Prostate gland (tissue), 2 donors: ENCODE measurements at regions not wholly inside any gene's neighbourhood (a gene's known extent, or its start where the extent isn't known, plus 50 kb on each side); places are given as distances from the start of the nearest gene placed in this dataset.

Experiments
- DNase-seq: peaks from one replicate; pipeline ENCODE4 v3.0.0-alpha.2; 2019; ENCODE audit warnings: low spot score
- H3K27ac ChIP-seq, 2 donors: fragments of 200-600 bp; sonication (generic); 2 replicates each; pipeline ENCODE4 v1.5.1; 2017 to 2019
- H3K27me3 ChIP-seq: fragments of 200-600 bp; sonication (generic); replicated peaks from 2 replicates; pipeline ENCODE4 v1.5.1; 2019; ENCODE audit not compliant: insufficient read depth
- H3K36me3 ChIP-seq, 2 donors: fragments of 200-600 bp; sonication (generic); 1 replicate in 1 of 2; 2 replicates in 1 of 2; pipeline versions ENCODE4 v1.5.1 to v1.8.1; 2017 to 2019
- H3K4me1 ChIP-seq: fragments of 200-600 bp; sonication (generic); replicated peaks from 2 replicates; pipeline ENCODE4 v1.5.1; 2019
- H3K4me3 ChIP-seq, 2 donors: fragments of 200-600 bp; sonication (generic); 2 replicates each; pipeline ENCODE4 v1.5.1; 2017 to 2019
- H3K9me3 ChIP-seq: fragments of 200-600 bp; sonication (generic); 2 replicates; pipeline ENCODE4 v1.5.1; 2017
- CTCF ChIP-seq, 4 experiments: fragments of 200-600 bp in 2 of 4; fragments of 450-650 bp in 2 of 4; sonication (generic) in 2 of 4; IDR thresholded peaks; 1 replicate in 3 of 4; 2 replicates in 1 of 4; pipeline ENCODE4 v1.5.1; 2016 to 2019; ENCODE audit warnings: antibody characterized with exemption in 4 of 4, mild to moderate bottlenecking in 2 of 4, moderate library complexity in 2 of 4
- POLR2A ChIP-seq: fragments of 450-650 bp; IDR thresholded peaks from one replicate; pipeline ENCODE4 v1.6.1; 2016; ENCODE audit warnings: antibody characterized with exemption, mild to moderate bottlenecking
- POLR2AphosphoS5 ChIP-seq: sonication (generic); formaldehyde crosslinking; IDR thresholded peaks from one replicate; pipeline ENCODE4 v1.6.1; 2017; ENCODE audit warnings: antibody characterized with exemption
- WGBS: methylation state at CpG from one replicate; pipeline ENCODE4 v1.1.5; 2018; 5-methylcytosine and 5-hydroxymethylcytosine counted together
- intact Hi-C: fragments of 100-400 bp; cut with DNase I; formaldehyde crosslinking; loops from one replicate; pipeline ENCODE4 v1.14.2; 2022

- intact Hi-C loops = no loop called here
- Histone ChIP-seq H3K27ac (peak overlapping the region in 1 of 2 donors; percentile 33), H3K4me3 (no peak overlapping the region), H3K9me3 (no peaks in the 10 kb centered on the region), H3K36me3 (no peaks in the 10 kb centered on the region), H3K27me3 (no peaks in the 10 kb centered on the region), H3K4me1 (peaks cover 15% of the 10 kb centered on the region)
- WGBS = 58% methylated on average over 3 of the region's 3 CpGs
- no peak for TF ChIP-seq CTCF (IDR thresholded peaks at IDR 0.05)
- TF ChIP-seq POLR2A = no peak
- no peak for TF ChIP-seq POLR2AphosphoS5
- no peak for DNase-seq
Observed at GRCh38 chr5:68418680-68419079, 203.1 kb downstream of the PIK3R1 start.

- TF ChIP-seq POLR2AphosphoS5 (no peak), CTCF (IDR thresholded peaks at IDR 0.05) (no peak), POLR2A (no peak)
- Histone ChIP-seq H3K36me3 (no peaks in the 10 kb centered on the region), H3K4me1 (peaks cover 15% of the 10 kb centered on the region), H3K4me3 (no peak overlapping the region), H3K9me3 (no peaks in the 10 kb centered on the region), H3K27ac (peak overlapping the region in 1 of 2 donors; percentile 33), H3K27me3 (no peaks in the 10 kb centered on the region)
- no peak for DNase-seq
- intact Hi-C loops = no loop called here
- 68% methylated on average over 4 of the region's 4 CpGs for WGBS
Observed at GRCh38 chr5:68419081-68419636, 203.6 kb downstream of the PIK3R1 start.

- Histone ChIP-seq H3K36me3 (no peaks in the 10 kb centered on the region), H3K4me1 (peaks cover 15% of the 10 kb centered on the region), H3K27ac (no peak overlapping the region), H3K4me3 (no peak overlapping the region), H3K27me3 (no peaks in the 10 kb centered on the region), H3K9me3 (no peaks in the 10 kb centered on the region)
- WGBS = 48% methylated on average over 8 of the region's 8 CpGs
- intact Hi-C loops = no loop called here
- TF ChIP-seq POLR2A (no peak), CTCF (IDR thresholded peaks at IDR 0.05) (no peak), POLR2AphosphoS5 (no peak)
- no peak for DNase-seq
Observed at GRCh38 chr5:68419637-68420452, 204.3 kb downstream of the PIK3R1 start.

- Histone ChIP-seq H3K27me3 (no peaks in the 10 kb centered on the region), H3K36me3 (no peaks in the 10 kb centered on the region), H3K4me3 (no peak overlapping the region), H3K9me3 (no peaks in the 10 kb centered on the region), H3K27ac (no peak overlapping the region), H3K4me1 (peaks cover 15% of the 10 kb centered on the region)
- DNase-seq = no peak
- no peak for TF ChIP-seq POLR2AphosphoS5
- no peak for TF ChIP-seq CTCF (IDR thresholded peaks at IDR 0.05)
- intact Hi-C loops = no loop called here
- whole genome bisulfite sequencing = 81% methylated on average over 10 of the region's 10 CpGs
Observed at GRCh38 chr5:68420476-68421344, 205.2 kb downstream of the PIK3R1 start.
